ENCODE measurements at regions not wholly inside any gene's neighbourhood (a gene's known extent, or its start where the extent isn't known, plus 50 kb on each side); places are given as distances from the start of the nearest gene placed in this dataset.

GRCh38 chr20:60455272-60455671 lies 497.0 kb downstream of the CDH26 start:
- H3K9me3 ChIP-seq (replicated peaks), result no peaks in the 10 kb centered on the region; the same call in 1 of the 2 replicates
- no peak for DNase-seq (ENCODE audit: low read depth in 1 of 2, low spot score in 2 of 2)
- no peak overlapping the region for H3K27ac ChIP-seq
- no peak overlapping the region for H3K4me3 ChIP-seq
- H3K36me3 ChIP-seq, result no peaks in the 10 kb centered on the region
- H3K4me1 ChIP-seq (replicated peaks), result no peaks in the 10 kb centered on the region
- 0 out of 2 replicates have a peak, but pooled peaks cover 4% of the 10 kb centered on the region for H3K27me3 ChIP-seq (replicated peaks)

GRCh38 chr20:60459212-60459611 lies 501.0 kb downstream of the CDH26 start:
- H3K27ac ChIP-seq, result no peak overlapping the region
- H3K4me1 ChIP-seq (replicated peaks), result no peaks in the 10 kb centered on the region
- no peak for DNase-seq (ENCODE audit: low read depth in 1 of 2, low spot score in 2 of 2)
- no peaks in the 10 kb centered on the region for H3K36me3 ChIP-seq
- no peaks in the 10 kb centered on the region for H3K9me3 ChIP-seq (replicated peaks)
- H3K4me3 ChIP-seq, result no peak overlapping the region
- 0 out of 2 replicates have a peak, but pooled peaks cover 4% of the 10 kb centered on the region for H3K27me3 ChIP-seq (replicated peaks)

GRCh38 chr20:60461993-60462392 lies 503.8 kb downstream of the CDH26 start:
- 0 out of 2 replicates have a peak, but pooled peaks cover 4% of the 10 kb centered on the region for H3K27me3 ChIP-seq (replicated peaks)
- no peaks in the 10 kb centered on the region for H3K4me1 ChIP-seq (replicated peaks)
- H3K27ac ChIP-seq, result no peak overlapping the region
- no peaks in the 10 kb centered on the region for H3K9me3 ChIP-seq (replicated peaks)
- H3K4me3 ChIP-seq, result no peak overlapping the region
- H3K36me3 ChIP-seq, result no peaks in the 10 kb centered on the region
- DNase-seq (ENCODE audit: low read depth in 1 of 2, low spot score in 2 of 2), result no peak

- Histone ChIP-seq H3K27ac (no peak overlapping the region), H3K4me3 (no peak overlapping the region), H3K9me3 (replicated peaks) (0 out of 2 replicates have a peak, but pooled peaks cover 2% of the 10 kb centered on the region), H3K36me3 (no peaks in the 10 kb centered on the region), H3K4me1 (replicated peaks) (no peaks in the 10 kb centered on the region), H3K27me3 (replicated peaks) (0 out of 2 replicates have a peak, but pooled peaks cover 4% of the 10 kb centered on the region)
- DNase-seq (ENCODE audit: low read depth in 1 of 2, low spot score in 2 of 2), result no peak
Measured at GRCh38 chr20:60463798-60464197, 505.6 kb downstream of the CDH26 start.

GRCh38 chr20:60465439-60465838 lies 507.2 kb downstream of the CDH26 start:
- DNase-seq (ENCODE audit: low read depth in 1 of 2, low spot score in 2 of 2), result no peak

GRCh38 chr20:60465993-60466686 lies 507.9 kb downstream of the CDH26 start:
- Histone ChIP-seq H3K36me3 (no peaks in the 10 kb centered on the region), H3K27ac (no peak overlapping the region), H3K4me1 (replicated peaks) (no peaks in the 10 kb centered on the region), H3K4me3 (no peak overlapping the region), H3K27me3 (replicated peaks) (0 out of 2 replicates have a peak, but pooled peaks cover under 1% of the 10 kb centered on the region), H3K9me3 (replicated peaks) (0 out of 2 replicates have a peak, but pooled peaks cover 3% of the 10 kb centered on the region)
- DNase-seq (ENCODE audit: low read depth in 1 of 2, low spot score in 2 of 2), result no peak

More at GRCh38 chr20:60465439-60465838, 507.2 kb downstream of the CDH26 start:
- Histone ChIP-seq H3K36me3 (no peaks in the 10 kb centered on the region), H3K27ac (no peak overlapping the region), H3K4me3 (no peak overlapping the region), H3K9me3 (replicated peaks) (0 out of 2 replicates have a peak, but pooled peaks cover 3% of the 10 kb centered on the region), H3K4me1 (replicated peaks) (no peaks in the 10 kb centered on the region), H3K27me3 (replicated peaks) (no peaks in the 10 kb centered on the region)

GRCh38 chr20:60466687-60467022 lies 508.4 kb downstream of the CDH26 start:
- DNase-seq (ENCODE audit: low read depth in 1 of 2, low spot score in 2 of 2), result no peak
- no peak overlapping the region for H3K4me3 ChIP-seq
- H3K36me3 ChIP-seq, result no peaks in the 10 kb centered on the region
- no peak overlapping the region for H3K27ac ChIP-seq
- H3K4me1 ChIP-seq (replicated peaks), result no peaks in the 10 kb centered on the region
- H3K27me3 ChIP-seq (replicated peaks), result 0 out of 2 replicates have a peak, but pooled peaks cover 5% of the 10 kb centered on the region
- H3K9me3 ChIP-seq (replicated peaks), result 0 out of 2 replicates have a peak, but pooled peaks cover 3% of the 10 kb centered on the region

GRCh38 chr20:60467078-60467477 lies 508.9 kb downstream of the CDH26 start:
- DNase-seq (ENCODE audit: low read depth in 1 of 2, low spot score in 2 of 2), result no peak
- Histone ChIP-seq H3K27me3 (replicated peaks) (0 out of 2 replicates have a peak, but pooled peaks cover 5% of the 10 kb centered on the region), H3K36me3 (no peaks in the 10 kb centered on the region), H3K4me3 (no peak overlapping the region), H3K27ac (no peak overlapping the region), H3K4me1 (replicated peaks) (no peaks in the 10 kb centered on the region), H3K9me3 (replicated peaks) (0 out of 2 replicates have a peak, but pooled peaks cover 3% of the 10 kb centered on the region)

GRCh38 chr20:60467771-60468170 lies 509.5 kb downstream of the CDH26 start:
- Histone ChIP-seq H3K36me3 (no peaks in the 10 kb centered on the region), H3K27ac (no peak overlapping the region), H3K27me3 (replicated peaks) (0 out of 2 replicates have a peak, but pooled peaks cover 5% of the 10 kb centered on the region), H3K4me1 (replicated peaks) (no peaks in the 10 kb centered on the region), H3K9me3 (replicated peaks) (0 out of 2 replicates have a peak, but pooled peaks cover 3% of the 10 kb centered on the region), H3K4me3 (no peak overlapping the region)
- DNase-seq (ENCODE audit: low read depth in 1 of 2, low spot score in 2 of 2), result no peak

GRCh38 chr20:60469829-60470228 lies 511.6 kb downstream of the CDH26 start:
- H3K27ac ChIP-seq, result no peak overlapping the region
- no peaks in the 10 kb centered on the region for H3K4me1 ChIP-seq (replicated peaks)
- H3K36me3 ChIP-seq, result no peaks in the 10 kb centered on the region
- H3K27me3 ChIP-seq (replicated peaks), result 0 out of 2 replicates have a peak, but pooled peaks cover 5% of the 10 kb centered on the region
- DNase-seq (ENCODE audit: low read depth in 1 of 2, low spot score in 2 of 2), result no peak
- no peak overlapping the region for H3K4me3 ChIP-seq
- H3K9me3 ChIP-seq (replicated peaks), result 0 out of 2 replicates have a peak, but pooled peaks cover 3% of the 10 kb centered on the region

- H3K27me3 ChIP-seq (replicated peaks), result 0 out of 2 replicates have a peak, but pooled peaks cover 5% of the 10 kb centered on the region
- 0 out of 2 replicates have a peak, but pooled peaks cover 3% of the 10 kb centered on the region for H3K9me3 ChIP-seq (replicated peaks)
- no peak for DNase-seq (ENCODE audit: low read depth in 1 of 2, low spot score in 2 of 2)
- no peaks in the 10 kb centered on the region for H3K4me1 ChIP-seq (replicated peaks)
- no peak overlapping the region for H3K4me3 ChIP-seq
- no peak overlapping the region for H3K27ac ChIP-seq
- H3K36me3 ChIP-seq, result no peaks in the 10 kb centered on the region
Measured at GRCh38 chr20:60470366-60470765, 512.1 kb downstream of the CDH26 start.

- Histone ChIP-seq H3K4me3 (no peak overlapping the region), H3K4me1 (replicated peaks) (no peaks in the 10 kb centered on the region), H3K27ac (no peak overlapping the region), H3K9me3 (replicated peaks) (peaks cover 3% of the 10 kb centered on the region; the same call in 1 of the 2 replicates), H3K27me3 (replicated peaks) (peaks cover 5% of the 10 kb centered on the region; the same call in 1 of the 2 replicates), H3K36me3 (no peaks in the 10 kb centered on the region)
- no peak for DNase-seq (ENCODE audit: low read depth in 1 of 2, low spot score in 2 of 2)
Measured at GRCh38 chr20:60473211-60473610, 515.0 kb downstream of the CDH26 start.

GRCh38 chr20:60474385-60474910 lies 516.2 kb downstream of the CDH26 start:
- no peak for DNase-seq (ENCODE audit: low read depth in 1 of 2, low spot score in 2 of 2)
- H3K4me1 ChIP-seq (replicated peaks), result no peaks in the 10 kb centered on the region
- H3K9me3 ChIP-seq (replicated peaks), result peaks cover 3% of the 10 kb centered on the region; the same call in 1 of the 2 replicates
- H3K36me3 ChIP-seq, result no peaks in the 10 kb centered on the region
- H3K4me3 ChIP-seq, result no peak overlapping the region
- H3K27ac ChIP-seq, result no peak overlapping the region
- H3K27me3 ChIP-seq (replicated peaks), result peaks cover 5% of the 10 kb centered on the region; the same call in 1 of the 2 replicates

- Histone ChIP-seq H3K4me1 (replicated peaks) (no peaks in the 10 kb centered on the region), H3K27ac (no peak overlapping the region), H3K4me3 (no peak overlapping the region), H3K9me3 (replicated peaks) (peaks cover 3% of the 10 kb centered on the region; the same call in 1 of the 2 replicates), H3K36me3 (no peaks in the 10 kb centered on the region), H3K27me3 (replicated peaks) (peaks cover 5% of the 10 kb centered on the region; the same call in 1 of the 2 replicates)
- no peak for DNase-seq (ENCODE audit: low read depth in 1 of 2, low spot score in 2 of 2)
Measured at GRCh38 chr20:60476045-60476444, 517.8 kb downstream of the CDH26 start.
